Fibroblast of lung (primary cell): ENCODE measurements at regions not wholly inside any gene's neighbourhood (a gene's known extent, or its start where the extent isn't known, plus 50 kb on each side); places are given as distances from the start of the nearest gene placed in this dataset.

Experiments used
- DNase-seq, 2 donors: peaks; one replicate each; pipeline versions ENCODE4 v3.0.0 to v3.0.0-alpha.2; 2010; ENCODE audit warnings: low read depth in 2 of 2
- H2AFZ ChIP-seq: 2 replicates; pipeline ENCODE4 v1.5.1; 2012; ENCODE audit warnings: low read length, control low read depth, inconsistent platforms
- H3K27ac ChIP-seq: 2 replicates; pipeline ENCODE4 v1.5.1; 2011; ENCODE audit warnings: low read length, control low read depth; ENCODE audit not compliant: insufficient read depth
- H3K27me3 ChIP-seq: 2 replicates; pipeline ENCODE4 v1.5.1; 2011; ENCODE audit warnings: mild to moderate bottlenecking, low read length; ENCODE audit not compliant: control insufficient read depth, insufficient read depth
- H3K36me3 ChIP-seq: 2 replicates; pipeline ENCODE4 v1.5.1; 2011; ENCODE audit warnings: low read length; ENCODE audit not compliant: control insufficient read depth, insufficient read depth
- H3K4me1 ChIP-seq: 2 replicates; pipeline ENCODE4 v1.5.1; 2011; ENCODE audit warnings: low read length; ENCODE audit not compliant: control insufficient read depth, insufficient read depth; ENCODE audit errors: extremely low read depth
- H3K4me2 ChIP-seq: 2 replicates; pipeline ENCODE4 v1.5.1; 2011; ENCODE audit warnings: low read length, control low read depth; ENCODE audit not compliant: insufficient read depth; ENCODE audit errors: extremely low read depth
- H3K4me3 ChIP-seq, 4 experiments: fragments of 200-600 bp in 1 of 4; sonication (generic) in 1 of 4; replicated peaks in 1 of 4; 2 replicates each; pipeline ENCODE4 v1.5.1; 2011 to 2016; ENCODE audit warnings: low read length in 4 of 4, low read depth in 3 of 4, mild to moderate bottlenecking in 3 of 4, control low read depth in 2 of 4, inconsistent platforms in 1 of 4, mixed read lengths in 1 of 4; ENCODE audit not compliant: insufficient read depth in 1 of 4; ENCODE audit errors: control extremely low read depth in 1 of 4
- H3K79me2 ChIP-seq: 2 replicates; pipeline ENCODE4 v1.5.1; 2012; ENCODE audit warnings: mild to moderate bottlenecking, low read length, inconsistent platforms; ENCODE audit not compliant: control insufficient read depth, insufficient read depth
- H3K9ac ChIP-seq: 2 replicates; pipeline ENCODE4 v1.5.1; 2011; ENCODE audit warnings: mild to moderate bottlenecking, low read length, control low read depth; ENCODE audit not compliant: insufficient read depth
- H3K9me3 ChIP-seq: 2 replicates; pipeline ENCODE4 v1.5.1; 2012; ENCODE audit warnings: low read depth, low read length; ENCODE audit not compliant: control insufficient read depth, insufficient read depth
- H4K20me1 ChIP-seq: 2 replicates; pipeline ENCODE4 v1.5.1; 2011; ENCODE audit warnings: low read length; ENCODE audit not compliant: control insufficient read depth, insufficient read depth; ENCODE audit errors: extremely low read depth
- CTCF ChIP-seq, 2 donors: IDR thresholded peaks in 1 of 2; conservative IDR thresholded peaks in 1 of 2; 1 replicate in 1 of 2; 2 replicates in 1 of 2; pipeline ENCODE4 v1.5.1; 2011 to 2012; ENCODE audit warnings: low read length in 2 of 2, control low read depth in 1 of 2, inconsistent platforms in 1 of 2, low read depth in 1 of 2, mild to moderate bottlenecking in 1 of 2
- EZH2 ChIP-seq: IDR thresholded peaks from 2 replicates; pipeline ENCODE4 v1.5.1; 2012; ENCODE audit warnings: low read length, control low read depth, mild to moderate bottlenecking; ENCODE audit errors: missing control alignments

- TF ChIP-seq EZH2 (no peak), CTCF (conservative IDR thresholded peaks at IDR 0.05 in 1 of 2, IDR thresholded peaks at IDR 0.05 in 1 of 2; ENCODE audit: low read depth in 1 of 2, low read length in 2 of 2) (no peak)
- no peaks in the 10 kb centered on the region for H3K27me3 ChIP-seq
- H3K27ac ChIP-seq, result no peak overlapping the region
- H2AFZ ChIP-seq, result no peak overlapping the region
- no peaks in the 10 kb centered on the region for H3K36me3 ChIP-seq
- H4K20me1 ChIP-seq, result no peaks in the 10 kb centered on the region
- no peak for DNase-seq
- no peak overlapping the region for H3K4me2 ChIP-seq
- no peak overlapping the region for H3K4me3 ChIP-seq
- no peaks in the 10 kb centered on the region for H3K9me3 ChIP-seq
- H3K4me1 ChIP-seq, result no peaks in the 10 kb centered on the region
- no peaks in the 10 kb centered on the region for H3K79me2 ChIP-seq
- H3K9ac ChIP-seq, result no peak overlapping the region
Observed at GRCh38 chr9:81162361-81162760, 527.0 kb downstream of the TLE1 start.

- TF ChIP-seq CTCF (conservative IDR thresholded peaks at IDR 0.05 in 1 of 2, IDR thresholded peaks at IDR 0.05 in 1 of 2; ENCODE audit: low read depth in 1 of 2, low read length in 2 of 2) (no peak), EZH2 (no peak)
- no peaks in the 10 kb centered on the region for H3K9me3 ChIP-seq
- no peak for DNase-seq
Observed at GRCh38 chr9:81156381-81156780, 533.0 kb downstream of the TLE1 start.

DNA sequence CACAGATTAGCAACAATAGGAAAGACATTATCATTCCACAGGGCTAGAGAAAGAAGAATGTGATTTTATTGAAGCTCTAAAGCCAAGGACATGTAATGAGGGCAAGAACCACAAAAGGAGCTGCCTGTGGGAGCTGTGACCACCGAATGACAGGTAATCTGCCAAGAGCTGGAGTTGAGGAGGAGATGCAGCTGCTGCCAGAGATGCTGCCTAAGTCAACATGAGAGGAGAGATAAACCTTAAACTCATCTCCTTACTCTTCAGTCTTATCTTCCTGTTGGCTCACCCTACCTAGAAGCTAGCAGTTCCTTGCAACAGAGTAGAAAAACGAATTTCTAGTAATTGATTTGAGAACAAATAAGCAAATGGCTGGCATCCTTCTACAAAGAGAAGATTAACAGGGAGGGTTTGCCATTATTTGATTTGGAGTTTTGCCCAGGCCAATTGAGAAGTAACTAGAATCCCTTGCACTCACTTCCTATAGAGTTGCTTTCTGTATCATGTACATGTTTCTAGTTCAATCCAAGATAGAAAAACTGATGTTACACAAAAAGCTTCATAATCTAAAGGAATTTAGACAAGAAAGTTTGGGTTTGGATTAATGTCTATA lies 539.2 kb downstream of the TLE1 start:
- H3K9ac ChIP-seq, result no peak overlapping the region
- H3K4me2 ChIP-seq, result no peak overlapping the region
- no peak overlapping the region for H3K4me3 ChIP-seq
- no peak for TF ChIP-seq EZH2
- TF ChIP-seq CTCF (conservative IDR thresholded peaks at IDR 0.05 in 1 of 2, IDR thresholded peaks at IDR 0.05 in 1 of 2; ENCODE audit: low read depth in 1 of 2, low read length in 2 of 2), result no peak
- H3K79me2 ChIP-seq, result no peaks in the 10 kb centered on the region
- no peaks in the 10 kb centered on the region for H4K20me1 ChIP-seq
- H3K27ac ChIP-seq, result no peak overlapping the region
- no peak overlapping the region for H2AFZ ChIP-seq
- H3K27me3 ChIP-seq, result no peaks in the 10 kb centered on the region
- DNase-seq, result peak in 1 of 2 donors; percentile 73
- no peaks in the 10 kb centered on the region for H3K4me1 ChIP-seq
- H3K9me3 ChIP-seq, result no peaks in the 10 kb centered on the region
- H3K36me3 ChIP-seq, result no peaks in the 10 kb centered on the region

More at GRCh38 chr9:81156381-81156780, 533.0 kb downstream of the TLE1 start:
- no peaks in the 10 kb centered on the region for H3K36me3 ChIP-seq
- H3K4me3 ChIP-seq, result no peak overlapping the region
- H3K4me1 ChIP-seq, result no peaks in the 10 kb centered on the region
- H3K27ac ChIP-seq, result no peak overlapping the region
- no peak overlapping the region for H3K4me2 ChIP-seq
- no peaks in the 10 kb centered on the region for H4K20me1 ChIP-seq
- H2AFZ ChIP-seq, result no peak overlapping the region
- no peaks in the 10 kb centered on the region for H3K27me3 ChIP-seq
- no peak overlapping the region for H3K9ac ChIP-seq
- H3K79me2 ChIP-seq, result no peaks in the 10 kb centered on the region
